Retina (tissue), 1 donor: ENCODE measurements at regions not wholly inside any gene's neighbourhood (a gene's known extent, or its start where the extent isn't known, plus 50 kb on each side); places are given as distances from the start of the nearest gene placed in this dataset.
"Not testable (repeated sequence)": the region's sequence is repeated elsewhere in the genome, so short reads cannot be mapped to it uniquely, and the experiment has no call there.

Experiments used
- DNase-seq: peaks from one replicate; pipeline ENCODE4 v3.0.0-alpha.2; 2016

GRCh38 chr16:48972236-48972635 lies 309.4 kb downstream of the CBLN1 start:
- no peak for DNase-seq

- DNase-seq = no peak
Measured at GRCh38 chr16:48971571-48972077, 310.0 kb downstream of the CBLN1 start.

GRCh38 chr16:48970216-48970615 lies 311.4 kb downstream of the CBLN1 start:
- DNase-seq = no peak

GRCh38 chr16:48969611-48970010 lies 312.0 kb downstream of the CBLN1 start:
- no peak for DNase-seq

- DNase-seq = no peak
Measured at GRCh38 chr16:48965386-48965785, 316.3 kb downstream of the CBLN1 start.

- no peak for DNase-seq
Measured at GRCh38 chr16:48963901-48964615, 317.6 kb downstream of the CBLN1 start.

GRCh38 chr16:48963306-48963705 lies 318.3 kb downstream of the CBLN1 start:
- DNase-seq = no peak

GRCh38 chr16:48961546-48961945 lies 320.1 kb downstream of the CBLN1 start:
- DNase-seq = no peak

- no peak for DNase-seq
Measured at GRCh38 chr16:48960830-48961229, 320.8 kb downstream of the CBLN1 start.

GRCh38 chr16:48959747-48960146 lies 321.9 kb downstream of the CBLN1 start:
- DNase-seq = no peak

GRCh38 chr16:48959204-48959603 lies 322.4 kb downstream of the CBLN1 start:
- no peak for DNase-seq

- no peak for DNase-seq
Measured at GRCh38 chr16:48958681-48959080, 323.0 kb downstream of the CBLN1 start.

- no peak for DNase-seq
Measured at GRCh38 chr16:48956620-48957019, 325.0 kb downstream of the CBLN1 start.

- no peak for DNase-seq
Measured at GRCh38 chr16:48955837-48956236, 325.8 kb downstream of the CBLN1 start.

- DNase-seq = not testable (repeated sequence)
Measured at GRCh38 chr16:48951621-48952125, 330.0 kb downstream of the CBLN1 start.

- no peak for DNase-seq
Measured at GRCh38 chr16:48950184-48950583, 331.5 kb downstream of the CBLN1 start.

- no peak for DNase-seq
Measured at GRCh38 chr16:48949636-48950035, 332.0 kb downstream of the CBLN1 start.

- no peak for DNase-seq
Measured at GRCh38 chr16:48948911-48949310, 332.7 kb downstream of the CBLN1 start.

GRCh38 chr16:48947371-48947713 lies 334.3 kb downstream of the CBLN1 start:
- DNase-seq = no peak

GRCh38 chr16:48946686-48947370 lies 334.8 kb downstream of the CBLN1 start:
- DNase-seq = no peak

- no peak for DNase-seq
Measured at GRCh38 chr16:48942996-48943395, 333.0 kb upstream of the N4BP1 start.

GRCh38 chr16:48936811-48937210 lies 326.8 kb upstream of the N4BP1 start:
- DNase-seq = no peak

- DNase-seq = no peak
Measured at GRCh38 chr16:48932216-48932855, 322.4 kb upstream of the N4BP1 start.
